Stimulated activated CD4-positive, alpha-beta T cell treated with anti-CD3 and anti-CD28 coated beads, Interleukin-15, amount 100 ng/mL, for 24 hours (primary cell): ENCODE measurements at regions not wholly inside any gene's neighbourhood (a gene's known extent, or its start where the extent isn't known, plus 50 kb on each side); places are given as distances from the start of the nearest gene placed in this dataset.

Source experiments
- DNase-seq: peaks from one replicate; pipeline ENCODE4 v3.0.0-alpha.2; 2020

GRCh38 chr3:106183762-106184391 is 315.1 kb upstream of the CBLB start:
- DNase-seq: no peak

GRCh38 chr3:106184540-106185457 is 316.0 kb upstream of the CBLB start:
- DNase-seq: no peak

- DNase-seq: no peak
These were observed 317.1 kb upstream of the CBLB start for GRCh38 chr3:106185949-106186348.

GRCh38 chr3:106190296-106190695 is 321.5 kb upstream of the CBLB start:
- no peak for DNase-seq

DNA sequence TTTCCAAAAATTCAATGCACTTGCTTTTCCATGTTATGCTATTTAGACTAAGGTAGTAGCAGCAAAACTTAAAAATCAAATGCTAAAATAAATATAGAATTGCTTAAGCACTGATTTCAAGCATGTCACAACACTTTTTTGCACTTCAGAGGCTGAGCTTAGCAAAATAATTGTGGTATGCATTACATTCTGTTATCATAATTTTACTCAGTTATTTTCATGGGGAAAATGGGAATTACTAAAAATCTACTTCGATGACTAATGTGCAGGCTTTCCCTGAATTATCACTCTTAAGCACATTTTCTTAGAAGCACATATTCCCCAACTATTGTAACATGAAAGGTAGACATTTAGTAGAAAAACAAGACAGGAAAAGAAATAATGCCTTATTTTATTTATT is 322.4 kb upstream of the CBLB start:
- no peak for DNase-seq

DNA sequence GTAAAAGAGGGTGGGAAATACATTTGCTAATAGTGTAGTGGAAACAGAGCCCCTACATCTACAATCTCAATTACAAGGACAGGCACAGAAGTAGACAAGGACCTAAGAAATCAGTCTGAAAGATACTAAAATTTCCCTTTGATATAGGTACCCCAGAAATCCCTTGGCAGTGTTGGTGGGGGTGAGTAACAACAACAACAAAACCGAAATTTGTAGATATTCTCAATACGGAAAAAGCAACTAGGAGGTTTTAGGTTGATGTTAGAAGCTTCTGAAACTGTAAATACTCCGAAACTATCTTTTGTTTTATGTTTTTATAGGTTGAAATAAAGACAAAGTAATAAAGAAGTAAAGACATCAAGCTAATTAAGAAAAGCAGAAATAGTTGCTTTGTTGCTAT is 323.1 kb upstream of the CBLB start:
- DNase-seq: no peak

DNA sequence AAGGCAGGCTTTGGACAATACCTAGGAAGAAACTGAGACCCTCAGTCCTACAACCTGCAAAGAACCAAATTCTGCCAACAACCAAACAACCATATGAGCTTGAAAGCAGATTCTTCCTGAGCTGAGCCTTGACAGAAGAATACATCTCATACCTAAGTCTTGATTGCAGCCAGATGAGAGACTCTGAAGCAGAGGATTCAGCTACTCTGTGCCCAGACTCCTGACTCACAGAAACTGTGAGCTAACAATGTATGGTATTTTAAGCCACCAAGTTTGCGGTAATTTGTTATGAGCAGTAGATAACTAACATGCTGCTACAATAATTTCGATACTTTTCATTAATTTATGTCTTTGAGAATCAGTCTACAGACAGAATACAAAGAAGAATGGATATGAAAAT is 325.1 kb upstream of the CBLB start:
- DNase-seq: no peak

DNA sequence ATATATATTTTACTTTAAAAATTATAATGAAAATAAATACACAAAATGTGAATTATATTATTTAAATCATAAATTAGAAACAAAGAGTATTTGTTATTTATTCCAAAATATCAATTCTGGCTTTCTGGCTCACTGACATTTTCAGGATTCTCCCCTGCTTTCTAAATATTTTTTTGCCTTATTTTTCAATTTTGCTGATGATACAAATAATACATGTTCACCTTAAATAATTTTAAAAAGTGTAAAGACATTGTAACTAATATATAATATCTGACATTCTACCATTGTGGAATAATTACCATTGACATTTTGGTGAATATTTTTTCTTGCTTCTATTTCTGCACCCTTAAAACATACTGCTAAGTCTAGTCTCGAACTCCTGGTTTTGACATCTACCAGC is 325.9 kb upstream of the CBLB start:
- no peak for DNase-seq

GRCh38 chr3:106197532-106198194 is 328.9 kb upstream of the CBLB start:
- DNase-seq: no peak

DNA sequence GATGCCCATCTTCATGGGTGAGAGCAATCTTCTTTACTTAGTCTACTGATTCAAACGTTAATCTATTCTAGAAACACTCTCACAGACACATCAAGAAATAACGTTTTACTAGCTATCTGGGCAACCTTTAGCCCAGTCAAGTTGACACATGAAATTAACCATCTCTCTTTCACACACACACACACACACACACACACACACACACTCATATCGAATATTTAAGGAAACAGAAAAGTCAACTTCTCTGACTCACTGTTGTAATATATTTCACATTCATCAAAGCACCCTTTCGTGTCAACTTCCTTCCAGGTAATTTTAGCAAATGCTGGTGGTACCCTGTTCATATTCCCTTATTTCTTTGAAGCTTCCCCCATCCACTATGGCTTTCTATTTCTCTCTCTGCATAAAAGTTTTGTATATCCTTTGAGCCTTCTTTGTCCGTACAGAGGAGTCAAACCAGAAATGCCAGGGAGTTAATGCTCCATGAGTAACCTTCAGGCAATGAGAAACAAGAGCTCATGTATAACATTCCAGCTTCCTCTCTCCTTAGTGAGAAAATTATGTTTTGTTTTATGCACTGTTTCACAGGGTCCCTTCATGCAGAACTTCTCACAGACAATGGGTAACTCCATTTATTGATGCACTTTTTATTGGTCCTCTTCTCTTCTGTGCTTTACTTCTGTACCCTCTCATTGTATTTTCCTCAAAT is 335.5 kb upstream of the CBLB start:
- peak; percentile 8 for DNase-seq

GRCh38 chr3:106206146-106206545 is 337.3 kb upstream of the CBLB start:
- peak; percentile 17 for DNase-seq

DNA sequence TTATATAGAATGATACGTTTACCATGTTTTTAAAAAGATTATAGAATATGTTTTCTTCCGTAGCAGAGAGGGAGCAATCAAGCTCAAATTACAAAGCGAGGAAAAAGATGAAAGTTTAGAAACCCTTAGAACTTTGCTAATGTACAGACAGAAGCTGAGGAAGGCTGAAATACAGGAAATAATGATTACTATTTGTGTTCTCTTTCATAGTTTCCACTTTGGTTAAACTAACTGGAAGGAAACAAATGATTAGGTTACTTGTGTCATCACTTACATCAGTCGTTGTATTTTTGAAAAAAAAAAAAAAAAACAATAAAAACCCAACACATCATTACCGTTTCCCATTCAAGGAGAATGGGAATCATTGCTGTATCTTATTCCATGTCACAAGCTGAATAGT is 337.8 kb upstream of the CBLB start:
- no peak for DNase-seq

DNA sequence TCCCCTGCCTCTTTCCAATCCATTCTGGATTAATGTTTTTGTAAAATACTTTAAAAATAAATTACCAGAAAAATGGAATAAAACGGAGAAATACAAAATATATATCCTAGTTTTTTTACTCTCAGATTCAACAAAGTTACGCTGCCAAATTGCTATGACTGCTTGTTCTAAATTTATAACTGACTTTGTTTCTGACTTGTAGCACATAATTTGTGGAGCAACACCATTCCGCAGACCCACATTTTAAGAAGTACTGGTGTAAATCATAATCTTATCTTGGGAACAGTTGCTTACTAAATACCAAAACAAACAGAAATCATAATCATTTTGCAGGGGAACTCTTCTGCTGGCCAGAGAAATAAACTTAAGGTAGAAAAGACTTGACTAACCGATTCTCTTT is 339.4 kb upstream of the CBLB start:
- no peak for DNase-seq

- no peak for DNase-seq
These were observed 340.2 kb upstream of the CBLB start for GRCh38 chr3:106208967-106209366.

DNA sequence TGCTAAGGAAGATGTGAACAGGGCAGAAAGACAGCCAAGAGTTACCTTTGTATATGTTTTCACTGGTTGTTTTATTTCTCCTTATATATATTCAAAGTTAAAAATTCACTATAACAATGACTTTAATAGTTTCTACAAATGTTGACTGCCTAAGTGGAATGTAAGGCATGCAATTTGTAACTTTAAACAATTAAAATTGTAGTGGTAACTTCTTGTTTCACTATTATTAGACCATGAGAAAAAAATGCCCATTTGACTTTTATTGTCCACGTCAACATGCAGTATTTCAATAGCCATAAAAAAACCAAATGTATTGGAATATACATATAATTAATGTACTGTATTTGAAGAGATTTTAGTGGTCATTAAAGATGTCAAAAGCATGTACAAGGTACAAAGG is 340.7 kb upstream of the CBLB start:
- no peak for DNase-seq

DNA sequence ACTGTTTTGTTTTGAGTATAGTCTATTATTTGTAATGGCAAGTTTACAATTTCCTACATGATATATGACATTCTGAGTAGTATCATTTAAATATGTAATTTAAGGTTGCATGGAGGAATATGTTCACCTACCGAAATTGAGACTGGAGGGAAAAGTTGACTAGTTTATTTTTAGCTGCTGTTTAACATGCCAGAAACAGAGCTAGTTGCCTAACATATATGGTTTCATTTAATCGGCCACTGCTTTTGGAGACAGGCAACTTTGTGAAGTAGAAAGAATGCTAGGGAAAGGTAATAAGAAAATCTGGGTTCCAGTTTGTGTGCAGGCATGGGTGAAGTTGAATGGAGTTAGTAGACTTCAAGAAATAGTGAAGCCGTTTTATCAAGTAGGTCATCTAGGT is 342.1 kb upstream of the CBLB start:
- DNase-seq: no peak

- no peak for DNase-seq
These were observed 343.9 kb upstream of the CBLB start for GRCh38 chr3:106212665-106213222.

DNA sequence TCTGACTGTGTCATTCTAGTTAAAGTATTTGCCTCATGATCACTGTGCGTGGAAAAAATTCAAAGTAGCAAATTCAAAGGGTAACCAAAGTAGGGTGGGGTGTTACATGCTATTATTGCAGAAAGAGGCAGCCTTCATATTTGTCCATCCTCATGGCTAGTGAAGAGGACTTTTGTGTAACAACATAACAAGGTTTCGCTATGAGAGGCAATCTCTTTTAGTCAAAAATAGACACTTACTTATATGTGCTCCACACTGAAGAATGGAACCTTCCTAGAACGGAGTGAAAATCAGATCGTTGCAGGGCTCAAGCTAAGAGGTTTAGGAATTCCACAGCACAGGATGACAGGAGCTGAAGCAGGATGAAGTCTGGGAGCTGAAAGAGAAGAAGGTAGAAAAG is 345.1 kb upstream of the CBLB start:
- no peak for DNase-seq

GRCh38 chr3:106214641-106215040 is 345.8 kb upstream of the CBLB start:
- DNase-seq: no peak

GRCh38 chr3:106215047-106215446 is 346.2 kb upstream of the CBLB start:
- DNase-seq: peak; percentile 61

DNA sequence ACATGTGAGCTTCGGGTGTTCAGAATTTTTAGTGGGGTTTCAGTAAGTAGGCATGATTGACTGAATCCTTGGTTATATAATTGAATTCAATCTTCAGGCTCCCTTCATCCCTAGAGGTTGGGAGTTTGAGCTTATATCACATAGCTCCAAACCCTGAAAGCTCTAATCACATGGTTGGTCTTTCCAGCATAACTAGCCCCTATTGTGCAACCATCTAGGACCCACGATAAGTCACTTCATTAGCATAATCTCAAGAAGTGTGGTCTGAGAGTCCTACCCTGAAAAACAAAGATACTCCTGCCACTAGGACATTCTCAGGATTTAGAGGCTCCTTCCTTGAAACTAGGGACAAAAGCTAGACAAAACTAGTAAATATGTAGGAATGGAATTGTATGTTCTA is 348.9 kb upstream of the CBLB start:
- DNase-seq: no peak

GRCh38 chr3:106227068-106227467 is 358.3 kb upstream of the CBLB start:
- no peak for DNase-seq

GRCh38 chr3:106228271-106228670 is 359.5 kb upstream of the CBLB start:
- no peak for DNase-seq
